Neural progenitor cell (in vitro differentiated cells): ENCODE measurements at regions not wholly inside any gene's neighbourhood (a gene's known extent, or its start where the extent isn't known, plus 50 kb on each side); places are given as distances from the start of the nearest gene placed in this dataset.

Source experiments
- EZH2 ChIP-seq: fragments of 200-600 bp; sonication (generic); IDR thresholded peaks from 2 replicates; pipeline ENCODE4 v1.6.1; 2017; ENCODE audit warnings: antibody characterized with exemption, mild to moderate bottlenecking, moderate library complexity
- TF ChIP-seq, protein P1 (sequence below): fragments of 200-600 bp; sonication (generic); IDR thresholded peaks from 2 replicates; pipeline ENCODE4 v1.5.1; 2017; ENCODE audit warnings: antibody characterized with exemption, mild to moderate bottlenecking

DNA sequence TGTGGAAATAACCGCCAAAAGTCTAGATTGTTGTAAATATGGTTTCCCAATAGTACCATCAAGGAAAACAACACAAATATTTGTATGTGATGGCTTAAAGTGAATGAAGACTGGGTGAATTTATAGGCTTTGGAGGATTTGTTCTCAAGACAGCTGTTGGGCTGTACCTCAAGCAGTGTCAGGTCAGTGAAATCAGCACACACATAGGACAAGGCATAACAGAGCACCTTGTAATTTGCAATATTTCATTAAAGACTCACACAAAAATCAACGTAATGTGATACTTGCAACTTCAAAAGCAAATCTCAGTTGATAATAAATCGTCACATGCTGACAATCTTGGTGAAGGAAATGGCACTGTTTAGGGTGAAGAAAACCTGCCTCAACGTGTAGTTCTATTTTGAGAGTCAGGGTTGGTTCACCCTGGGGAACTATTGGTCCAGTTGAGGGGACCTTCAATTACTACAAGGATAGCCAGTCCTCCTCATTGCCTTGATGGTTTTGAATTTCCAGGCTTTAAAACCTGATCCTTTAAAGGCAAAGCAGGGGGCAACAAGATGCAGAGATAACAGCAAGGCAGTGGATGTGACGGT is 126.8 kb upstream of the ST6GAL2 start:
- TF ChIP-seq, protein P1, sequence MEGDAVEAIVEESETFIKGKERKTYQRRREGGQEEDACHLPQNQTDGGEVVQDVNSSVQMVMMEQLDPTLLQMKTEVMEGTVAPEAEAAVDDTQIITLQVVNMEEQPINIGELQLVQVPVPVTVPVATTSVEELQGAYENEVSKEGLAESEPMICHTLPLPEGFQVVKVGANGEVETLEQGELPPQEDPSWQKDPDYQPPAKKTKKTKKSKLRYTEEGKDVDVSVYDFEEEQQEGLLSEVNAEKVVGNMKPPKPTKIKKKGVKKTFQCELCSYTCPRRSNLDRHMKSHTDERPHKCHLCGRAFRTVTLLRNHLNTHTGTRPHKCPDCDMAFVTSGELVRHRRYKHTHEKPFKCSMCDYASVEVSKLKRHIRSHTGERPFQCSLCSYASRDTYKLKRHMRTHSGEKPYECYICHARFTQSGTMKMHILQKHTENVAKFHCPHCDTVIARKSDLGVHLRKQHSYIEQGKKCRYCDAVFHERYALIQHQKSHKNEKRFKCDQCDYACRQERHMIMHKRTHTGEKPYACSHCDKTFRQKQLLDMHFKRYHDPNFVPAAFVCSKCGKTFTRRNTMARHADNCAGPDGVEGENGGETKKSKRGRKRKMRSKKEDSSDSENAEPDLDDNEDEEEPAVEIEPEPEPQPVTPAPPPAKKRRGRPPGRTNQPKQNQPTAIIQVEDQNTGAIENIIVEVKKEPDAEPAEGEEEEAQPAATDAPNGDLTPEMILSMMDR: no peak
- no peak for TF ChIP-seq EZH2
